ENCODE measurements at regions not wholly inside any gene's neighbourhood (a gene's known extent, or its start where the extent isn't known, plus 50 kb on each side); places are given as distances from the start of the nearest gene placed in this dataset.

DNA sequence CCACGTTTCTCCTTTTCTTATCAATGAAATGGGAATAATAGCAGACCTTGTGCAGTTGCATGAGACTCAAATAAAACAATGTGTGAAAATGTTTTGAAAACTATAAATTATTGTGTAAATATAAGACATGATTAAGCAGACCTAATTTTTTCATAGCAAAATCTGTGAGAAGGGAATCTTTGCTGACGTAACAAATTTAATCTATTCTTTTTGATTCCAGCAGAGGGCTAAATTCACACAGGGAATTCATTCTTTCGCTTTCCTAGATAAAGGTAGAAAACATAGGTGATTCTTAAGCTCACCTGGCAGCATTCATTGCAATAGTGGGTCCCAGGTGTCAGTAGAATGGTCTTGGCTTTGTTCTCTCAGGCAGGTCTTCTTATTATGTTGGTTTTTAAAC is 450.0 kb upstream of the GCFC2 start:
- H3K4me1 ChIP-seq (ENCODE audit: control insufficient read depth, extremely low read depth, insufficient read depth, low read length): no peaks in the 10 kb centered on the region
- BruUV-seq (replicated peaks): no TSS peak
- POLR2A ChIA-PET: no interaction called here
- no peaks in the 10 kb centered on the region for H3K9me1 ChIP-seq (replicated peaks; ENCODE audit: control insufficient read depth, extremely low read depth, insufficient read depth, low read length)
- intact Hi-C loops (cut with micrococcal nuclease) (no loop called here), dilution Hi-C loops (cut with MboI; ENCODE audit: extremely low pct_ligation_motif_present, low sequenced_read_pairs) (no loop called here)
- no peak overlapping the region for H3K9ac ChIP-seq (replicated peaks; ENCODE audit: extremely low read depth, insufficient read depth, low read length)
- H3K36me3 ChIP-seq (ENCODE audit: control insufficient read depth in 2 of 2, extremely low read depth in 1 of 2, insufficient read depth in 2 of 2, low read length in 2 of 2): no peaks in the 10 kb centered on the region
- no peak overlapping the region for H3K27ac ChIP-seq (ENCODE audit: insufficient read depth, low read depth, low read length)
- DNase-seq (ENCODE audit: low read depth, low spot score) (no peak), FAIRE-seq (no peak)
- no peaks in the 10 kb centered on the region for H4K20me1 ChIP-seq (replicated peaks; ENCODE audit: control insufficient read depth, extremely low read depth, insufficient read depth, low read length)
- H3K79me2 ChIP-seq (ENCODE audit: control insufficient read depth, insufficient read depth, low read length): no peaks in the 10 kb centered on the region
- CTCF ChIA-PET: no interaction called here
- no peak overlapping the region for H3K4me2 ChIP-seq (ENCODE audit: insufficient read depth, low read length)
- no peak overlapping the region for H3K4me3 ChIP-seq (replicated peaks in 1 of 3; ENCODE audit: insufficient read depth in 1 of 3, low read depth in 1 of 3, low read length in 3 of 3)
- no peak overlapping the region for H2AFZ ChIP-seq (ENCODE audit: low read depth, low read length)
- TF ChIP-seq POLR2A (IDR thresholded peaks at IDR 0.05; ENCODE audit: low read depth, low read length): no peak
- no peak for TF ChIP-seq FOS (IDR thresholded peaks at IDR 0.05; ENCODE audit: borderline replicate concordance, insufficient read depth, low read length)
- H3K9me3 ChIP-seq (replicated peaks; ENCODE audit: control insufficient read depth, insufficient read depth, low read length): no peaks in the 10 kb centered on the region
- no peaks in the 10 kb centered on the region for H3K27me3 ChIP-seq (ENCODE audit: control insufficient read depth in 2 of 2, insufficient read depth in 2 of 2, low read length in 2 of 2)

DNA sequence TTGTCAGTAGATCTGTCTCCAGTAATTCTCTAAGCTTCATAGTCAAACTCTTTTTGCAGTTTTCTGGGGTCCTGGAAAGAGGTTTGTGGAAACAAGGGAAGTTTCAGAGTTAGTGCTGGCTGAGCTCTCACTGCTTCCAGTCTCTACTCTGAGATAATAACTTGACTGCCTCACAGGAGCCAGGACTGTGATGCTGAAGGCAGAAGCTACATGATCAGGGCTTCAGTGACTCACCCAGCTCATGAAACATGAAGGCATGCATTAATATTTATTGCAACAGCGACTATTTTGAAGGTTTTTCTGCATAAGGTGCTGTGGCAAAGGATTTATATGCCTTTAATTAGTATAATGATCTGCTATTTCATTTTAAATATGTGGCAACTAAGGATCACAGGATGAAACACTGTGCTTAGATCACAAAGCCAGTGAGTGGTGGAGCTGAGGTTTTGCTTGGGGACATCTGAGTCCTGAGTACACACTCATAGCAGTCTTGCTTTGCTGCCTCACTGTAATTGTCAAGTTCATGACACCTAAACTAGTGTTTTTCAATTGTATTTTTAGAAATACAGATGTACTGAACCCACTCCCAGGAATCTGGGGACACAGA is 448.4 kb upstream of the GCFC2 start:
- Histone ChIP-seq H3K9me3 (replicated peaks; ENCODE audit: control insufficient read depth, insufficient read depth, low read length) (no peaks in the 10 kb centered on the region), H3K4me1 (ENCODE audit: control insufficient read depth, extremely low read depth, insufficient read depth, low read length) (no peaks in the 10 kb centered on the region), H2AFZ (ENCODE audit: low read depth, low read length) (no peak overlapping the region), H4K20me1 (replicated peaks; ENCODE audit: control insufficient read depth, extremely low read depth, insufficient read depth, low read length) (no peaks in the 10 kb centered on the region), H3K27me3 (ENCODE audit: control insufficient read depth in 2 of 2, insufficient read depth in 2 of 2, low read length in 2 of 2) (no peaks in the 10 kb centered on the region), H3K9me1 (replicated peaks; ENCODE audit: control insufficient read depth, extremely low read depth, insufficient read depth, low read length) (no peaks in the 10 kb centered on the region), H3K4me3 (replicated peaks in 1 of 3; ENCODE audit: insufficient read depth in 1 of 3, low read depth in 1 of 3, low read length in 3 of 3) (no peak overlapping the region), H3K79me2 (ENCODE audit: control insufficient read depth, insufficient read depth, low read length) (no peaks in the 10 kb centered on the region), H3K4me2 (ENCODE audit: insufficient read depth, low read length) (no peak overlapping the region), H3K36me3 (ENCODE audit: control insufficient read depth in 2 of 2, extremely low read depth in 1 of 2, insufficient read depth in 2 of 2, low read length in 2 of 2) (no peaks in the 10 kb centered on the region), H3K27ac (ENCODE audit: insufficient read depth, low read depth, low read length) (no peak overlapping the region), H3K9ac (replicated peaks; ENCODE audit: extremely low read depth, insufficient read depth, low read length) (no peak overlapping the region)
- CTCF ChIA-PET: interaction anchor here (0.8 kb wide), 1 partner anchor 13 kb away, joined by 3 read pairs; no protein-coding TSS in a partner anchor
- POLR2A ChIA-PET: no interaction called here
- dilution Hi-C loops (cut with MboI; ENCODE audit: extremely low pct_ligation_motif_present, low sequenced_read_pairs): no loop called here
- no TSS peak for BruUV-seq (replicated peaks)
- intact Hi-C loops (cut with micrococcal nuclease): no loop called here
- TF ChIP-seq, protein P1, sequence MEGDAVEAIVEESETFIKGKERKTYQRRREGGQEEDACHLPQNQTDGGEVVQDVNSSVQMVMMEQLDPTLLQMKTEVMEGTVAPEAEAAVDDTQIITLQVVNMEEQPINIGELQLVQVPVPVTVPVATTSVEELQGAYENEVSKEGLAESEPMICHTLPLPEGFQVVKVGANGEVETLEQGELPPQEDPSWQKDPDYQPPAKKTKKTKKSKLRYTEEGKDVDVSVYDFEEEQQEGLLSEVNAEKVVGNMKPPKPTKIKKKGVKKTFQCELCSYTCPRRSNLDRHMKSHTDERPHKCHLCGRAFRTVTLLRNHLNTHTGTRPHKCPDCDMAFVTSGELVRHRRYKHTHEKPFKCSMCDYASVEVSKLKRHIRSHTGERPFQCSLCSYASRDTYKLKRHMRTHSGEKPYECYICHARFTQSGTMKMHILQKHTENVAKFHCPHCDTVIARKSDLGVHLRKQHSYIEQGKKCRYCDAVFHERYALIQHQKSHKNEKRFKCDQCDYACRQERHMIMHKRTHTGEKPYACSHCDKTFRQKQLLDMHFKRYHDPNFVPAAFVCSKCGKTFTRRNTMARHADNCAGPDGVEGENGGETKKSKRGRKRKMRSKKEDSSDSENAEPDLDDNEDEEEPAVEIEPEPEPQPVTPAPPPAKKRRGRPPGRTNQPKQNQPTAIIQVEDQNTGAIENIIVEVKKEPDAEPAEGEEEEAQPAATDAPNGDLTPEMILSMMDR (IDR thresholded peaks at IDR 0.05; ENCODE audit: extremely low read depth in 1 of 2, insufficient read depth in 1 of 2, low read depth in 1 of 2, low read length in 2 of 2): no peak
- no peak for TF ChIP-seq POLR2AphosphoS5 (IDR thresholded peaks at IDR 0.05; ENCODE audit: insufficient read depth, low read depth, low read length)
- TF ChIP-seq GATA2 (IDR thresholded peaks at IDR 0.05; ENCODE audit: insufficient read depth, insufficient read length, low read depth, low read length): no peak
- TF ChIP-seq POLR2A (IDR thresholded peaks at IDR 0.05; ENCODE audit: low read depth, low read length): no peak
- TF ChIP-seq JUN (IDR thresholded peaks at IDR 0.05; ENCODE audit: borderline replicate concordance, insufficient read depth, insufficient read length, low read depth): no peak
- TF ChIP-seq FOS (IDR thresholded peaks at IDR 0.05; ENCODE audit: borderline replicate concordance, insufficient read depth, low read length): no peak
- TF ChIP-seq MYC (IDR thresholded peaks at IDR 0.05; ENCODE audit: low read depth, low read length): no peak
- no peak for TF ChIP-seq EZH2 (IDR thresholded peaks at IDR 0.05; ENCODE audit: borderline replicate concordance, low read depth, low read length, severe bottlenecking)
- TF ChIP-seq, protein P2, sequence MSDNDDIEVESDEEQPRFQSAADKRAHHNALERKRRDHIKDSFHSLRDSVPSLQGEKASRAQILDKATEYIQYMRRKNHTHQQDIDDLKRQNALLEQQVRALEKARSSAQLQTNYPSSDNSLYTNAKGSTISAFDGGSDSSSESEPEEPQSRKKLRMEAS (IDR thresholded peaks at IDR 0.05; ENCODE audit: insufficient read depth, insufficient read length): no peak
- DNase-seq (ENCODE audit: low read depth, low spot score) (no peak), FAIRE-seq (no peak)

All from endothelial cell of umbilical vein (primary cell).